ENCODE measurements at regions not wholly inside any gene's neighbourhood (a gene's known extent, or its start where the extent isn't known, plus 50 kb on each side); places are given as distances from the start of the nearest gene placed in this dataset.
"Not testable (repeated sequence)": the region's sequence is repeated elsewhere in the genome, so short reads cannot be mapped to it uniquely, and the experiment has no call there.

DNA sequence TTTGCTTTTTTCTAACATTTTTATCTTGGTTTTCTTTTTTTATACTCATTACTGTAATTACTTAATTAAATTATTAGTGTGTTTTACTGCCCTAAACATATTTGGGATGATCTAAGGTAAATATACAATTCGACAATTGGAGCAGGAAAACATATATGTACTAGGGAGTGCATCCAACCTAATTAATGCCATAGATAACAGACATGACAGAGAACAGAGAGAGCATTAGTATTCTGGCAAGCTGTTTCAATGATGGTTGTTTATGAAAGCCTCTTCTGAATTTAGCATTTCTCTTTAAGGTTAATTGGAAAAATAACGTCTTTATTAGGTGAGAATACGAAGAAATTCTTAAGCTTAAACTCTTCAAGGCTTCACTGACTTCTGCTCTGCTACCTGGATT is 300.1 kb upstream of the PRR16 start:
- Histone ChIP-seq H3K4me1 (ENCODE audit: low read depth) (no peaks in the 10 kb centered on the region), H3K36me3 (no peaks in the 10 kb centered on the region), H3K27ac (no peak overlapping the region), H3K27me3 (no peaks in the 10 kb centered on the region), H3K9me3 (ENCODE audit: low read depth) (no peaks in the 10 kb centered on the region), H3K4me3 (no peak overlapping the region)
- TF ChIP-seq, protein P1, sequence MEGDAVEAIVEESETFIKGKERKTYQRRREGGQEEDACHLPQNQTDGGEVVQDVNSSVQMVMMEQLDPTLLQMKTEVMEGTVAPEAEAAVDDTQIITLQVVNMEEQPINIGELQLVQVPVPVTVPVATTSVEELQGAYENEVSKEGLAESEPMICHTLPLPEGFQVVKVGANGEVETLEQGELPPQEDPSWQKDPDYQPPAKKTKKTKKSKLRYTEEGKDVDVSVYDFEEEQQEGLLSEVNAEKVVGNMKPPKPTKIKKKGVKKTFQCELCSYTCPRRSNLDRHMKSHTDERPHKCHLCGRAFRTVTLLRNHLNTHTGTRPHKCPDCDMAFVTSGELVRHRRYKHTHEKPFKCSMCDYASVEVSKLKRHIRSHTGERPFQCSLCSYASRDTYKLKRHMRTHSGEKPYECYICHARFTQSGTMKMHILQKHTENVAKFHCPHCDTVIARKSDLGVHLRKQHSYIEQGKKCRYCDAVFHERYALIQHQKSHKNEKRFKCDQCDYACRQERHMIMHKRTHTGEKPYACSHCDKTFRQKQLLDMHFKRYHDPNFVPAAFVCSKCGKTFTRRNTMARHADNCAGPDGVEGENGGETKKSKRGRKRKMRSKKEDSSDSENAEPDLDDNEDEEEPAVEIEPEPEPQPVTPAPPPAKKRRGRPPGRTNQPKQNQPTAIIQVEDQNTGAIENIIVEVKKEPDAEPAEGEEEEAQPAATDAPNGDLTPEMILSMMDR (IDR thresholded peaks at IDR 0.05; ENCODE audit: low read depth, low read length) = no peak
- DNase-seq (ENCODE audit: low read depth in 1 of 2, low spot score in 1 of 2) = no peak

DNA sequence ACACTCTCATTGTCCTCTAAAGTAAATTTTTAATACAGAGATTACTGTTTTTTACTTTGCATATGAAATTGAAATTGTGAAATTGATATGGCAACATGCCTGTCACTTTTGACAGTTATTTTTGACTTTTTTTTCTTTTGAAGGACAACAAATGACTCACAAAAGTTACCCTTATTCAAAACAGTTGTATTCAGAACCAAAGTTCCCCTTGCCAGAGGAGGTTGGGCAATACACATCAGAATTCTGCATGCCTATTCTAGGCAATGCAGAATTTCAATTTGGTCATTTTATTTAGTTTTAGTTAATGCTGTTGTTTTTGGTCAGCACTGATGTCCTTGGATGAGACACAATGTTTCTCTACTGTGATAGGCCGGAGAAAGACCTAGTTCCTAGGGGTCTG is 299.1 kb upstream of the PRR16 start:
- Histone ChIP-seq H3K9me3 (ENCODE audit: low read depth) (no peaks in the 10 kb centered on the region), H3K4me1 (ENCODE audit: low read depth) (no peaks in the 10 kb centered on the region), H3K36me3 (no peaks in the 10 kb centered on the region), H3K4me3 (no peak overlapping the region), H3K27me3 (no peaks in the 10 kb centered on the region), H3K27ac (no peak overlapping the region)
- TF ChIP-seq, protein P1 (IDR thresholded peaks at IDR 0.05; ENCODE audit: low read depth, low read length) = no peak
- no peak for DNase-seq (ENCODE audit: low read depth in 1 of 2, low spot score in 1 of 2)

DNA sequence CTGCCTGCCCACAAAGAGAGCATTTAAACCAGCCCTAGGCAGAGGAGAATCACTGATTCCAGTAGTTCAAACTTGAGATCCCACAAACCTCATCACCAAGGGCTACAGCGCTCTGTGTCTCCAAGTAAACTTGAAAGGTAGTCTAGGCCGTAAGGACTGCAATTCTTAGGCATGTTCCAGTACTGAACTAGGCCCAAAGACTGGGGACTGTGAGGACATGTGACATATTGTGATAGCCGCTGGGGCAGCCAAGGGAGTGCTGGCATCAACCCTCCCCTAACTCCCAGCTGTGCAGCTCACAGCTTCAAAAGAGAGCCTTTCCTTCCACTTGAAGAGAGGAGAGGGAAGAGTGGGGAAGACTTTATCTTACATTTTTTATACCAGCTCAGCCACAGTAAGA is 291.0 kb upstream of the PRR16 start:
- Histone ChIP-seq H3K4me1 (ENCODE audit: low read depth) (no peaks in the 10 kb centered on the region), H3K27me3 (no peaks in the 10 kb centered on the region), H3K27ac (no peak overlapping the region), H3K36me3 (no peaks in the 10 kb centered on the region), H3K4me3 (no peak overlapping the region), H3K9me3 (ENCODE audit: low read depth) (no peaks in the 10 kb centered on the region)
- DNase-seq (ENCODE audit: low read depth in 1 of 2, low spot score in 1 of 2) = no peak
- TF ChIP-seq, protein P1 (IDR thresholded peaks at IDR 0.05; ENCODE audit: low read depth, low read length) = no peak

DNA sequence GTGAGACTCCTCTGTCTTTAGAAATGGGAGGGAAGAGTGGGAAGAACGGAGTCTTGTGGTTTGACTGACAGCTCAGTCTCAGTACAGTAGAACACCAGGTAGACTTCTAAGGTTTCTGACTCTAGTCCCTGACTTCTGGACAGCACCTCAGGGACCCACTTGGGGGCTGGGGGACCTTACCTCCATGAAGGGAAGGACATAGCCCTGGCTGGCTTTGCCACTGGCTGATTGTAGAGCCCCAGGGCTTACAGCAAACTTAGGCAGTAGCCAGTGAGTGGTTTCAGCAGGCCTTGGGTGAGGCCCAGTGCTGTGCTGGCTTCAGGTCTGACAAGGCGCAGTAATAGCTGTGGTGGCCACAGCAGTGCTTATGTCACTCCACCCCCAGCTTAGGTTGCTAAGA is 290.0 kb upstream of the PRR16 start:
- H3K4me1 ChIP-seq (ENCODE audit: low read depth) = no peaks in the 10 kb centered on the region
- no peaks in the 10 kb centered on the region for H3K27me3 ChIP-seq
- H3K36me3 ChIP-seq = no peaks in the 10 kb centered on the region
- no peak for DNase-seq (ENCODE audit: low read depth in 1 of 2, low spot score in 1 of 2)
- no peak overlapping the region for H3K4me3 ChIP-seq
- H3K27ac ChIP-seq = no peak overlapping the region
- H3K9me3 ChIP-seq (ENCODE audit: low read depth) = no peaks in the 10 kb centered on the region
- TF ChIP-seq, protein P1 (IDR thresholded peaks at IDR 0.05; ENCODE audit: low read depth, low read length) = no peak

DNA sequence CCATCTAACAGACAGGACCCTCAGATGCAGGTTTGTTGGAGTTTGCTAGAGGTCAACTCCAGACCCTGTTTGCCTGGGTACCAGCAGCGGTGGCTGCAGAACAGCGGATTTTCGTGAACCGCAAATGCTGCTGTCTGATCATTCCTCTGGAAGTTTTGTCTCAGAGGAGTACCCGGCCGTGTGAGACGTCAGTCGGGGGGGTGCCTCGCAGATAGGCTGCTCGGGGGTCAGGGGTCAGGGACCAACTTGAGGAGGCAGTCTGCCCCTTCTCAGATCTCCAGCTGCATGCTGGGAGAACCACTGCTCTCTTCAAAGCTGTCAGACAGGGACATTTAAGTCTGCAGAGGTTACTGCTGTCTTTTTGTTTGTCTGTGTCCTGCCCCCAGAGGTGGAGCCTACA is 282.9 kb upstream of the PRR16 start:
- not testable (repeated sequence) for DNase-seq (ENCODE audit: low read depth in 1 of 2, low spot score in 1 of 2); H3K4me3 ChIP-seq; H3K36me3 ChIP-seq; H3K9me3 ChIP-seq (ENCODE audit: low read depth); H3K27ac ChIP-seq; H3K27me3 ChIP-seq; H3K4me1 ChIP-seq (ENCODE audit: low read depth)

DNA sequence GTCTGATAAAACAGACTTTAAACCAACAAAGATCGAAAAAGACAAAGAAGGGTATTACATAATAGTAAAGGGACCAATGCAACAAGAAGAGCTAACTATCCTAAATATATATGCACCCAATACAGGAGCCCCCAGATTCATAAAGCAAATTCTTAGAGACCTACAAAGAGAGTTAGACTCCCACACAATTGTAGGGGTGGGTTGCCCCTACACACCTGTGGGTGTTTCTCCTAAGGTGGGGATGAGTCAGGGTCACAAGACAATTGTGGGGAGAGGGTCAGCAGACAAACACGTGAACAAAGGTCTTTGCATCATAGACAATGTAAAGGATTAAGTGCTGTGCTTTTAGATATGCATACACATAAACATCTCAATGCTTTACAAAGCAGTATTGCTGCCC is 269.4 kb upstream of the PRR16 start:
- H3K27ac ChIP-seq; H3K4me1 ChIP-seq (ENCODE audit: low read depth); H3K9me3 ChIP-seq (ENCODE audit: low read depth); H3K27me3 ChIP-seq; DNase-seq (ENCODE audit: low read depth in 1 of 2, low spot score in 1 of 2); H3K36me3 ChIP-seq; H3K4me3 ChIP-seq: not testable (repeated sequence)

DNA sequence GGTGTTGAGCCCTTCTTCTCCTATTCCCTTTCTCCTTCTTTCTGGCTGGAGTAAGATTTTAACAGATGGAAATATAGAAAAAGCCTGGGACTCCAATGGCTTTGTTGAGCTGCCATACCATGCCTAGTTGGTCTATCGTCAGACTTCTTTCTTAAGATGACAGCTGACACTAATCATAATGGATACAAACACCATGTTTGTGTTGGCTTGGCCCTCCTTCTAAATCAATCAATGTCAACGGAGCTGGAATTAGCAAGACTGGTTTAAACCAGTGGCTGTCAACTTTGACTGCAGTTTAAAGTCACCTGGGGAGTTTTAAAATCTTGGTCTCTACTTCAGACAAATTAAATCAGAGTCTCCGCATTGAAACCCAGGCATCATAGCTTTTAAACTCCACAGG is 264.5 kb upstream of the PRR16 start:
- no peaks in the 10 kb centered on the region for H3K27me3 ChIP-seq
- DNase-seq (ENCODE audit: low read depth in 1 of 2, low spot score in 1 of 2) = no peak
- H3K27ac ChIP-seq = no peak overlapping the region
- H3K4me3 ChIP-seq = no peak overlapping the region
- no peaks in the 10 kb centered on the region for H3K36me3 ChIP-seq
- no peaks in the 10 kb centered on the region for H3K4me1 ChIP-seq (ENCODE audit: low read depth)
- TF ChIP-seq, protein P1 (IDR thresholded peaks at IDR 0.05; ENCODE audit: low read depth, low read length) = no peak
- no peaks in the 10 kb centered on the region for H3K9me3 ChIP-seq (ENCODE audit: low read depth)

Data from cardiac muscle cell (in vitro differentiated cells and primary cell).